ENCODE measurements at regions not wholly inside any gene's neighbourhood (a gene's known extent, or its start where the extent isn't known, plus 50 kb on each side); places are given as distances from the start of the nearest gene placed in this dataset.
"Not testable (repeated sequence)": the region's sequence is repeated elsewhere in the genome, so short reads cannot be mapped to it uniquely, and the experiment has no call there.

- no peak overlapping the region for H3K4me3 ChIP-seq (ENCODE audit: low read length)
Observed at GRCh38 chr14:40025101-40025500, 592.9 kb upstream of the FBXO33 start.

GRCh38 chr14:40010961-40011360, 578.7 kb upstream of the FBXO33 start:
- H3K4me3 ChIP-seq (ENCODE audit: low read length), result no peak overlapping the region

More at GRCh38 chr14:40025101-40025500, 592.9 kb upstream of the FBXO33 start:
- no peak for DNase-seq (ENCODE audit: low read depth, low spot score)

DNA sequence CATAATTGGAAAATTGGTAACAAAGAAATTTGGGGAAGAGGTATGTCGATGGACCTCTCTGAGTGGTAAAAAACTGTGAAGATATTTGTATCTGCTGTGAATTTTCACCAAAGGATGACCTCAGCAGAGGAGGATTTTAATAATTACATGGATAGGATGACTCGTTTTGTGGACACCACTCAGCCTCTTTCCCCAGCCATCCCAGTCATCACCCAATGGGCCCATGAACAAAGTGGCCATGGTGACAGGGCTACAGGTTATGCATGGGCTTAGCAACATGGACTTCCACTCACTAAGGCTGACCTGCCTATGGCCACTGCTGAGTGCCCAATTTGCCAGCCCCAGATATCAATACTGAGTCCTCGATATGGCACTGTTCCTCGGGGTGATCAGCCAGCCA, 577.5 kb upstream of the FBXO33 start:
- DNase-seq (ENCODE audit: low read depth, low spot score), result no peak
- no peak overlapping the region for H3K4me3 ChIP-seq (ENCODE audit: low read length)

More at GRCh38 chr14:40010961-40011360, 578.7 kb upstream of the FBXO33 start:
- DNase-seq (ENCODE audit: low read depth, low spot score), result no peak

- not testable (repeated sequence) for H3K4me3 ChIP-seq (ENCODE audit: low read length); DNase-seq (ENCODE audit: low read depth, low spot score)
Observed at GRCh38 chr14:40008345-40008744, 576.1 kb upstream of the FBXO33 start.

DNA sequence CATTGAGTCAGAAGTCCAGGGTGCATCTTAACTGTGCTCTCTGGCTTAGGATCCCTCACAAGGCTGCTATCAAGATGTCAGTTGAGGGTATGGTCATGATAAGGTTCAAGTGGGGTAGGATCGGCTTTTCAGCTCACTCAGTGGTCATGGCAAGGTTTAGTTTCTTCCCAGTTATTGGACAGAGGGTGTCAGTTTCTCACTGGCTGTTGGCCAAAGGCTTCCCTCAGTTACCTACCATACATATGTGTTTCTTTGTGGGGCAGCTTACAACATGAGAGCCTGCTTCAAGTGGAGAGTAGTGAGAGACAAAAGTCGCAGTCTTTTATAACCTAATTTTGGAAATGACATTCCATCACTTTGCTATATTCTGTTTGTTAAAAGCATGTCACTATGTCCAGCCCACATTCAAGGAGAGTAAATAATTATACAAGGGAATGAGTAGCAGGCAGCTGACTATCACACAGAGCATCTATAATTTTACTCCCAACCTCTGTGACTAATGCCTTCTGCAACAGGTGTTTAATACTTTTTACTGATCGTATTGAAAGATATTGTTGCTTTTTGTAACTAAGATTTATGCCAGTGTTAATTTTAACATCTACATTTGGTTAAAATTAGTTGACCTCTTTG, 572.8 kb upstream of the FBXO33 start:
- H3K4me3 ChIP-seq (ENCODE audit: low read length), result no peak overlapping the region
- DNase-seq (ENCODE audit: low read depth, low spot score), result no peak

DNA sequence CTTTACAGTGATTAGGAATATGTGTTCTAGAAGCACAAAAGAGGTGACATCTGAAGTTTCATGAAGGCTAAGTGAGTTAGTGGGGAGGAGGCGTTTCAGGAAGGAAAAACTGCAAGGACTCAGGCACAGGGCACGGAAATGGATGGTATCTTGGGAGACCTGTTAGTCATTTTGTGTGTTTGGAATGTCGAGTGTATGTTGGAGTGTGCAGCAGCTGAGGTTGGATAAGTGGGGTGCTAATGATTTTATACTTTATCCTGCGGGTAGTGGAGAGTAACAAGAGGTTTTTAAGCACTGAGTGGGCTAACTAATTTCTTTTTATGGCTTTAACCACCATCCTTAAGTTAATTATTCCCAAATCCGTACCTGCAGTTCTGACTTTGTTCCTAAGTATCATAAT, 571.5 kb upstream of the FBXO33 start:
- no peak overlapping the region for H3K4me3 ChIP-seq (ENCODE audit: low read length)
- no peak for DNase-seq (ENCODE audit: low read depth, low spot score)

DNA sequence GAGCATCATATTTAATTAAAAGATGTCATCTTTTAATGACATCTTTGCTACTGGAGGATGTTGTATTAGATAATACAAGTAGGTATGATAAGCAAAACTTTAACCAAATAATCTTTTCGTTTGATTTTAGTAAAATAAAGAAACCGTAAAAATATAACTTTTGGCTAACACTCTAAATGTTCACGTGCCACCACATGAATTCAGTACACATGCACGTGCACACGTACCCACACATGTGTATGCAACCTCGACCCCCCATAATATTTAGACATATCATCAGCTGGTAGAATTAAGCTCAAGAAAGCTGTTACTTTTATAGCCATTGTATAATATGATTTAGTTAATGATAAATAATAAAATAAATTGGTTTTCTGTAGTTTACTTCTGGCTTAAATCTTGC, 566.6 kb upstream of the FBXO33 start:
- no peak overlapping the region for H3K4me3 ChIP-seq (ENCODE audit: low read length)
- no peak for DNase-seq (ENCODE audit: low read depth, low spot score)

- DNase-seq (ENCODE audit: low read depth, low spot score), result no peak
- no peak overlapping the region for H3K4me3 ChIP-seq (ENCODE audit: low read length)
Observed at GRCh38 chr14:39998114-39998513, 565.9 kb upstream of the FBXO33 start.

GRCh38 chr14:39991041-39991440, 558.8 kb upstream of the FBXO33 start:
- DNase-seq (ENCODE audit: low read depth, low spot score), result no peak
- no peak overlapping the region for H3K4me3 ChIP-seq (ENCODE audit: low read length)

GRCh38 chr14:39988939-39989338, 556.7 kb upstream of the FBXO33 start:
- DNase-seq (ENCODE audit: low read depth, low spot score), result peak; percentile 41

GRCh38 chr14:39984323-39984722, 552.1 kb upstream of the FBXO33 start:
- no peak overlapping the region for H3K4me3 ChIP-seq (ENCODE audit: low read length)
- DNase-seq (ENCODE audit: low read depth, low spot score), result no peak

More at GRCh38 chr14:39988939-39989338, 556.7 kb upstream of the FBXO33 start:
- H3K4me3 ChIP-seq (ENCODE audit: low read length), result no peak overlapping the region

- no peak overlapping the region for H3K4me3 ChIP-seq (ENCODE audit: low read length)
- no peak for DNase-seq (ENCODE audit: low read depth, low spot score)
Observed at GRCh38 chr14:39977198-39977597, 545.0 kb upstream of the FBXO33 start.

- no peak overlapping the region for H3K4me3 ChIP-seq (ENCODE audit: low read length)
- DNase-seq (ENCODE audit: low read depth, low spot score), result no peak
Observed at GRCh38 chr14:39974036-39974435, 541.8 kb upstream of the FBXO33 start.

- no peak for DNase-seq (ENCODE audit: low read depth, low spot score)
- H3K4me3 ChIP-seq (ENCODE audit: low read length), result no peak overlapping the region
Observed at GRCh38 chr14:39972704-39973103, 540.5 kb upstream of the FBXO33 start.

GRCh38 chr14:39967885-39968284, 535.7 kb upstream of the FBXO33 start:
- H3K4me3 ChIP-seq (ENCODE audit: low read length), result no peak overlapping the region
- no peak for DNase-seq (ENCODE audit: low read depth, low spot score)

DNA sequence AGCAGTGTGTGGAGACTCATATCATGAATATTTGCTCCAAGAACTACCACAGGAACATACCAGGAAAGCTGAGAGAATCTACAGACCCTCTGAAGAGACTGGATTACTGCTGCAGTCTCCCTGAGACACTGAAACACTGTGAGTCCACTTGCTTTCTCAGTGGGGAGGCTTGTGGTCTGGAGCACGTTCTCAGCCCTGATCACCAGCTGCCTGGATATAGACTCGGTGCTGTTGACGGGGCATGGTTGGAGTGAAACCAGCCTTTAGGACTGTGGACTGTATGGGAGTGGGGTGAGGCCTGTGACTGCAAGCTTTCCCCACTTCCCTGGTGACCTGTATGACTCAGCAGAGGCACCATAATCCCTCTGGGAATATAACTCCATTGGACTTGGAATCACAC, 525.8 kb upstream of the FBXO33 start:
- no peak for DNase-seq (ENCODE audit: low read depth, low spot score)
- H3K4me3 ChIP-seq (ENCODE audit: low read length), result no peak overlapping the region

- no peak for DNase-seq (ENCODE audit: low read depth, low spot score)
- no peak overlapping the region for H3K4me3 ChIP-seq (ENCODE audit: low read length)
Observed at GRCh38 chr14:39957290-39957689, 525.1 kb upstream of the FBXO33 start.

DNA sequence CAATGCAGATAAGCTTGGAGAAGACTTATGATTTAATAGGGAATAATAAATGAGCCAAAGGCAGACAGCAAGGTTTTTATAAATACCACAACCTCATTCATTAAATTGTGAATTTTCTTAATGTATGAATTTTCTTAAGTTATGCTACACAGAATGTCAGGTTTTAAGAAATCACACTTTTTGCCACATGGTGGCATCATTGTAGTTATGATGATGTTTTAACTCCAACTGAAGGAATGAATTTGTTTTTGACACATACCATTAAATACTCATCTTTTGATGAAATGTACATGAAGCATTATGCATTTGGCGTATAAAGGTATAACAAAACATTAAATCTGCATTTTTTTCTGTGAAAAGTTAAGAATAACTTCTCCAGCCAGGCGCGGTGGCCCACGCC, 524.1 kb upstream of the FBXO33 start:
- peak; percentile 17 for DNase-seq (ENCODE audit: low read depth, low spot score)
- H3K4me3 ChIP-seq (ENCODE audit: low read length), result no peak overlapping the region

GRCh38 chr14:39948235-39948634, 516.0 kb upstream of the FBXO33 start:
- no peak for DNase-seq (ENCODE audit: low read depth, low spot score)
- H3K4me3 ChIP-seq (ENCODE audit: low read length), result no peak overlapping the region

GRCh38 chr14:39946807-39947206, 514.6 kb upstream of the FBXO33 start:
- no peak for DNase-seq (ENCODE audit: low read depth, low spot score)
- H3K4me3 ChIP-seq (ENCODE audit: low read length), result no peak overlapping the region

GRCh38 chr14:39939023-39939422, 506.8 kb upstream of the FBXO33 start:
- no peak overlapping the region for H3K4me3 ChIP-seq (ENCODE audit: low read length)
- no peak for DNase-seq (ENCODE audit: low read depth, low spot score)
